HuH-7.5 (cell line): ENCODE measurements at regions not wholly inside any gene's neighbourhood (a gene's known extent, or its start where the extent isn't known, plus 50 kb on each side); places are given as distances from the start of the nearest gene placed in this dataset.
"Not testable (repeated sequence)": the region's sequence is repeated elsewhere in the genome, so short reads cannot be mapped to it uniquely, and the experiment has no call there.

Source experiments
- DNase-seq: peaks from one replicate; pipeline ENCODE4 v3.0.0; 2011; ENCODE audit warnings: low spot score

DNA sequence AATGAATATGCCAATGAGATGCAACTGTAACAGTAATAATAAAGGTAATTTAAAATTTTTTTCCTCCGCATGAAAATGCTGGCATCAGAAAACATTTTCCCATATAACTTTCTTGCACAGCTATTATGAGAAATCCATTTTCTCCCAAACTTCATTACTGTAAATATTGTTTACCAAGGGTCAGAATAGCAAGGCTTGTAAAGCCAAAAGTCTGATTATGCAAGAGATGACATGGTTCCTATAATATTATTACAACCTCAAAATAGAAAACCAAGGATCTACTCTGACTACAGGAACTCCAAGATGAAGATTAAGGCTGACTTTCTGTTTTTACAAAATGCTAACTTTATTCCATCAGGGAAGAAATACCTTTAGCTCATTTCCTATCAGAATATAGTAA is 162.7 kb upstream of the CDK1 start:
- DNase-seq, result no peak

DNA sequence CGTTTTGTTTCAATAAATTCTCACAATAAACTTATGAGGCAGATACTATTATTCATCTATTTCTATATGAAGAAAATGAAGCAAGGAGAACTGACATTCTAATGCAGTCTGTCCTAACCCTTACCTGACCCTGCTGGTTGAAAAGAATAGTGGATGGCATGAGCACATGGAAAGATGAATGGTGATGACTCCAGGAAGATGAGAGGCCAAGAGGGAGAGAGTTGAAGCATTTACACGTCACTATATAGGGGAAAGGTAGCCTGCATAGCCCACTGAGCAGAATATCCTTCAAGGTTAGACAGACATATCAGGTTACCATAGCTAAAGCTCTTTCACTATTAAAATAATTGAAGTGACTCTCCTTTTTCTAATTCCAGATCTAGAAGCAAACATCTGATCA is 163.9 kb upstream of the CDK1 start:
- no peak for DNase-seq

DNA sequence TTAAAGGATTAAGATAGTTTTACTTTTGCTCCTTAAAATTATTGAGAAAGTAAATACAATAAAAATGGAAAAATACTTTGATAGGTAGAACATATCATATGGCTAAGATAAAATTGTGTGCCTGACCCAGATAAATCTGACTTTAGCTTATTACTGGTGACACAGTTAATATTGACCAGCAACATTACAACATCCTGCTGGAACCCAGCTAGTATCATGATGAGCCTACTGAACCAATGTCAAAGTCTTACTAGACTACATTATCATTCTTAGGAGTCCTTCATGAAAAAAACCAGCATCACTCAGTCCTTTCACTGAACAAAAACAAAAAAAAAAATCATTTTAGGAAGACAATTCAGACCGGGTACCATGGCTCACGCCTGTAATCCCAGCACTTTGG is 164.8 kb upstream of the CDK1 start:
- no peak for DNase-seq

DNA sequence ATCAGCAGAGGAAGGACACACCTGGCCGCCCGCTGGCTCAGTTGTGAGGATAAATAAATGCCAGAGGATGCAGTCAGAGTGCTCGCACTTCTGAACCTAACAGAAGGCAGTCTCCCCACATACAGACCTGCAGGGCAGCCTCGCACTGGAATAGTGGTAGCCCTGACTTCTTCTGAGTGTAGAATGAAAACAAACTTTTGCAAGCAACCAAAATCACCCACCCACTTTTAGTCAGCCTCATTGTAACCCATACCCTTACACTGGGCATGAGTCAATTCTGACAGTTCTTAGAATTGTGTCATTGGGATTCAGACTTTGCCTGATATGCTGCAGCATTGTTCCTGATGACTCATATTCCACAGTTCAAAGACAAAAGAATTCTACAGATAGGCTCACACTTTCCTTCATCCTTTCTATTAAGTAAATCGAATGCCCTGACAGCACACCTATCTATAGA is 167.0 kb upstream of the CDK1 start:
- DNase-seq, result no peak

DNA sequence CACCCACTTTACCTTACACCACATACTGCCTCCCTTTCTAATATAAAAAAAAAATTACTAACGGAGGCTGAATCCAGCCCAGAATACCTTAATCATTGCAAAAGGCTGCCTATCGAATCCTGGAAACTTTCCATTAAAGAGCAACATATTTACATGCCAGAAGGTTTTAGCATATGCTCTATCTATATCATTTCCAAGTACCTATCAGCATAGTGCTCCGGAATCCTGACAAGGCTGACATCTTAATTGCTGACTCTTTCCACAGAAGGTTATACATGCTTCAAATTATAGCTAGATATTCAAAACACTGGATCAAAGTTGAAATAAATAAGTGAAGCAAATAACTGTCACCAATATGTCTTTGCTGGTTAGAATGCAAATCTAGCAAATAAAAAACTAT is 170.9 kb upstream of the CDK1 start:
- no peak for DNase-seq

DNA sequence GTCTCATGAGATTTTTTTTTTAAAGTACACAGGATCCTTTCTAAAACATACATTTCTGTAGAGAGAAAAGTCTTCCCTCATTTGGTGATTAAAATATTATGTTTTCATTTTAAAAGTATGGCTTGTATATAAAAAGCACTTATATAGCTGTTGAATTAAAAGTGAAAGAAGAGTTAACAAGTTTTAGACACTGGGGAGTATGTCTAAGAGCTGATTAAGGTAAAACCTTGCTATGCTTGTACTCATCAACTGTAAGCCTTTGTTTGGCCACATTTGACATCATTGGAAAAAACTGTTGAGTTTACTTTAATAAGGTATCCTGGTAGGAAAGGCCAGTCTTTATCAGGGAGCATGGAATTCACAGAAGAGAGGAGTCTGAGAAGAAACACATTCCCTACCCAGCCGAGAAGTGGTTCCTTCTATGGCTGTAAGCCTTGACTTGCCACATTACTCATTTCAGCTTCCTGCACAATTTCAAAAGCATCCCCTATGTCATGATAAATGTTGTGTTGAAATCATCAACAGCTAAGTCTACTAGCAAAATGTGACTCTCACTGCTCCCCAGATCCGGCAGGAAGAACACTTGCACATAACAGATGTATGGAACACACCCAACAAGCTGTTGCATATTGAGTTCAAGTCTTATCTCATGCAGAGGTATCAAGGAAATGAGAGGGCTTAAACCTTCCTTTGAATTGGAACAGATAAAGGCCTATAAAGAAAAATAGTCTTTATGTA is 171.8 kb upstream of the CDK1 start:
- DNase-seq, result no peak

DNA sequence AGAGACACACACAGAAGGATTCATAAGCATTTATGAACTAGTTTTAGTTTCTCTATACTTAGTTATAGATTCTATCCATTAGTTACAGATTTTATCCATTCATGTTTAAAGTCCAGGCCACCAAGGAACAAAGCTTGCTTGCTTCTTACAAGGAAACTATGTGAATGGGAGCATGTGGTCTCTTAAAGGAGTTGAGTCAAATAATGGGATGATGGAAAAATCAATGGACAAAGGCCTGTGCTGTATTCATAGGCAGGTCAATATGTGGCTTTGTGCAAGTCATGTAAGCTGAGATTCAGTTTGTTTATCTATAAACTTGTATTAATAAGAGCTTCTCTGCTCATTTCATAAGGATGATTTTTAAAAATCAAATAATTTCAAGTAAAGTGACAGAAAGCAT is 172.8 kb upstream of the CDK1 start:
- DNase-seq, result no peak

DNA sequence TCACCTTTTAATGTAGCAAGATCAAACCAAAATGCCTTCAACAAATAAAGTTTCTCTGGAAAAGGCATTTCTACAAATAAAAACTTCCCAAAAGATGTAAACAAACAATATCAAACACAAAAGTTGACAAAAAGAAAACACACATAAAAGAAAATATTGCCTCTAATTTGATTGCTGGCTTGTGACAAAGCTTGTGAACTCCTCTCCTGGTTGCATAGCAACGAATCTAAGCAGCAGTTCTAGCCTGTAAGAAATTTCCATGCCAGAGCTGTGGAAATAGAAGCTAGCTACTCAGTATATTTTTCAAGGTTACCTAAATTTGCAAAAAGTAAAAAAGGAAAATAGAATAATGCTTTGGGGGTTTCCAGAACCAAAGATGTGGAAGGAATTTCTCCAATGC is 173.9 kb upstream of the CDK1 start:
- DNase-seq, result no peak

DNA sequence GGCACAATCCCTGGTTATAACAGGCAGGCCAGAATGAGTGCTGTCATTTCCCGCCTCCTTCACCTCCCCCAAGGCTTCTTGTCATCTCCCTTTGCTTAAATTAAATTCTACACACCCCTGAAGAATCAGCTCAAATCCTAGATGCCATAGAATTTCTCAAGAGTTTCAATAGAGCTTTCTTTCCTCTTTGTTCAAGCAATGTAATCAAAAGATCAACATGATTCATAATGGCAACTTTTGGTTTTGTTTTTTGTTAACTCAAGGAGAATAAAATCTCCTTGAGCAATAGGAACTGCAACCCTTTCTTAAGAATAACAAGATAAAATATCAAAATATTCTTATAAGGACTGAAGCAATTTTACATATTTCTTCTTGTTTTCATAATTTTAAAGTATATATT is 180.8 kb upstream of the CDK1 start:
- DNase-seq, result no peak

DNA sequence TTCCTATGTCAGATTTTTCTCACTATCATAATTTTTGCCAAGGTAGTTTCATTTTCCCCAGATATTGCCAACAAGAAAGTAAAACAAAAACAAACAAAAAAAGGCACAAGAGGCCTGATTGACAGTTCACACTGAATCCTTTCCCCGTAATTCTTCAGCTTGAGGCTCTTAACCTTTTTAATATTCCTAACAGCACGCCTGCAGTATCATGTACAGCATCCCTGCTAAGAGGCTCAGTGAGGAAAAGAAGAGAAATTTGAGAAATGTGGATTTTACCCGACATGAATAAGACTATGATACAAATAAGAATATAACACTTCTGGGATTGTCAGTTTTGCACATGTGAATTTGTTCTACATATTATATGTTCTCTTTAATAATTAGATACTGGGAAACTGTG is 182.4 kb upstream of the CDK1 start:
- DNase-seq, result no peak

DNA sequence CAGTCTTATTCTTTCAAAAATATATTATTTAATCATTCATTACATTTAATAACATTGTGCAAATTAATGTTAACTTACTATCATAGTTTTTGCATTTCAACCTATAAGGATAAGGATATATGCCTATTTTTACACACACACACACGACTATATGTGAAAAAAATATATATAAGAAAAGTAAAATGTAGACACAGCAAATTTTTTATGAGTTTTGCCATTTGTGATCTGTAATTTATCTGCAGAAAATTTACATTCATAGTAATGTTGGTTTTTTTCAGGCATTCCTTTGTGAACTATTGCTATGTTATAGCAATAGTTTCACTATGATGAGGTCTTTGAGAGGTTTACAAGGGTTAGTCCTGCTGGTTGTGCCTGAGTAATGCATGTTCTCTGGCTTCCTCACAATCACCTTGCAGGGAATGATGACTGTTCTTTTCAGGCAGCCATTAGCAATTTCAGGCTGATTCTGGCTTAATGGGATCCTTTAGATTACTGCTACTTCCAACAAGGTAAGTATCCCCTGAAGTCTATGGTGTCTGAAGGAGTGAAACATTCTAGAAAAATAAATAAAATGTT is 183.7 kb upstream of the CDK1 start:
- DNase-seq, result peak; percentile 5

DNA sequence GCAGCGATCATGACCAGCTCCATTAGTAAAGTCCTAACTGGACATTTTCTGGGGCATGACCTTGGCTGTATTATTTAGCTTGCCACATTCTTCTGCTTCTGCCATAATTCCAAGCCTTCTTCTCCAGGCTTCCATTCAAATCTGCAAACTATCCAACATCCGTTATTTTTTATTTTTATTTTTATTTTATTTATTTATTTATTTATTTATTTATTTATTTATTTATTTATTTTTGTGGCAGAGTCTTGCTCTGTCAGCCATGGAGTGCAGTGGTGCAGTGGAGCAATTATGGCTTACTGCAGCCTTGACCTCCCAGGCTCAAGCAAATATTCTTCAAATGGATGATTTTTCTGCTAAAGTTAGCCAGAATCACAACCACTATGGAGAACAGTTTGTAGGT is 187.2 kb upstream of the CDK1 start:
- no peak for DNase-seq

DNA sequence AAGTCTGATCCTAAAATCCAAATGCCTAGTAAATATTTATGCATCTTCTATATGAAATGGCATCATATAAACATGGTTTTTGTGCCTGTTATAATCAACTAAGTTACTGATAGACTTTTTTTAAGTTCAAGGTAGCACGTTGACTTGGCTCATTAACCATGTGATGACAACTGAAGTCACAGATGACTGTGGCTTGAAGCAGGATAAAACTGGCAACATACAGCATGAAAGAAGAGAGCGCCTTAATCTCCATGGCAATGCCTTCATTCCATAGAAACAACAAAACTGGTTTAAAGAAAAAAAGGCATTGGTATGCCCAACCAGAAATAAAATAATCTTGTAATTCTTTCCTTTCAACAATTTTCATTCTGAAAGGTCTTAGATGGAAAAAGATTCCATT is 188.9 kb upstream of the CDK1 start:
- DNase-seq, result no peak

DNA sequence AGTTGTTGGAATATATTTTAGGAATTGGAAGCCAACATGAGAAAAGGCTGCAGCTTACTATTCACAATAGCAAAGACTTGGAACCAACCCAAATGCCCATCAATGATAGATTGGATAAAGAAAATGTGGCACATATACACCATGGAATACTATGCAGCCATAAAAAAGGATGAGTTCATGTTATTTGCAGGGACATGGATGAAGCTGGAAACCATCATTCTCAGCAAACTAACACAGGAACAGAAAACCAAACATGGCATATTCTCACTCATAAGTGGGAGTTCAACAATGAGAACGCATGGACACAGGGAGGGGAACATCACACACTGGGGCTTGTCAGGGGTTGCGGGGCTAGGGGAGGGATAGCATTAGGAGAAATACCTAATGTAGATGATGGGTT is 192.1 kb upstream of the ANK3 start:
- not testable (repeated sequence) for DNase-seq

DNA sequence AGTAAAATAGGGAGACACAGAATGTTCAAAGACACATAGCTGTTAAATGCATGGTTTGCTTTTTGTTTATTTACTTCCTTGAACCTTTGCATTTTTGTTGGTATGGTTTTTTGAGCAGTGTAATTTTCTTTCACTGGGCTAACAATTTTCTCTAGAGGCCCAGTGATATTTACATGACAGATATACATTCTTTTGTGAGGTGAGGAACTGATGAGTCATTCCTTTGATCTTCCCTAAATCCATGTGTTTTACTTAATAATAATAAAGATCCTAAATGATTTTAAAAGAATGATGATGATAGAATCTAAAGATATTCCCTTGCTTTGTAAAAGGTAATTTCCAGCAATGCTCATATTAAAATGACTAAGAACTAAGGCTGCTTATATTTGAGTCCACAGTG is 188.5 kb upstream of the ANK3 start:
- no peak for DNase-seq

DNA sequence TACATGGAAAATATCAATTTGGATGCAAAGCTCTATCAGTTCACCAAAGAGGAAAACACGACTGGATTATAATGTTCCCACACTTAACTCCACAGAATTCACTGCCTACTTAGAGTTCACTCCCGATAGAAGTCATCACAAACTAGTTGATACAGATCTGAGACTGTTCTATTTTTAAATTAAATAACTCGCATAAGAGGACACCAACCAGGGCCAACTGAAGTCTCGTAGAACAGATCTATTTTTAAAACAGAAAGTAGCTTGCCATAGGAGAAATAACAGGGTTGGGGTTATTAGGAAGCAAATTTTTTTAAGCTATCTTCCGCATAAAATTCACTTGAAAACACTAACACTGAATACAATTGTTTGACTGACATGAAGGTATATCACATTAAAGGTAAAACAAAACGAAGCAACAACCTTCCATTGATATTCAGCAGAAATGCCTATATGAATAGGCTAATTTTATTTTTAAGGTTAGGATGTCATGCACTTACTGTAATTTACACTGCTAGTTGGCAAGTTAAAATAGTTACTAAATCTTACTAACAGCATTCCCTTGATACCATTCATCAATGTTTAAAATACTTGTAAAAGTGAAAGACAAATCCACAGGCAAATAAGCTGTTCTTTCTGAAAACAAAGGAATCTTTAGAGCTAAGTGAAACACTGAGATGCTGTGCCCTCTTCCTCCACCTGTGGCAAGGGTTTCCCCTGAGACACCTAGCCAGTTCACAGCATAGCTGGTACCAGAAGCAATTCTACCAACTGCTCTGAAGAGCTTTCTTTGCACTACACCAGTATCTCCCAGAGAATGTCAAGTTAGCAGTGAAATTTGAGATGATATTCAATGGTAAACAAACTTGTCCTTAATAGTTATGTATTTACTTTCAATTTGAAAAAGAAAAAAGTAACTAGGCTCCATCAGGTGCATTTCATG is 186.7 kb upstream of the ANK3 start:
- no peak for DNase-seq

DNA sequence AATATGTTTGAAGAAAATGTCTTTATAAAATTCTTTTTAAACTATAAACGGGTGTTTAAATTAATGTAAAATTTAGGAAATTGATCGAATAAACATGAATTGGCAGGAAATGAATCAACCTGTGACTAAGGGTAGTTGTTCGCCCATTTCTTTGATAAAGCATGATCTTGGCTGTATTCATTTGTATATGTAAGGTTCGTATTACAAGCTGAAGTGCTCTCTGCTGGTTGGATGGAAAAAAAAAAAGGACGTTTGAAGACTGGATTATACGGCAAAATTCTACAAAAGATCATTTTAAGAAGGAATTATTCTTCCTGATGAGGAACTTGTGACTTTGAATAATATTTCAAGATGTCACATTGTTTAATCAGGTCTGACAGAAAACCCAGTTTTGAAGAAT is 185.4 kb upstream of the ANK3 start:
- no peak for DNase-seq

DNA sequence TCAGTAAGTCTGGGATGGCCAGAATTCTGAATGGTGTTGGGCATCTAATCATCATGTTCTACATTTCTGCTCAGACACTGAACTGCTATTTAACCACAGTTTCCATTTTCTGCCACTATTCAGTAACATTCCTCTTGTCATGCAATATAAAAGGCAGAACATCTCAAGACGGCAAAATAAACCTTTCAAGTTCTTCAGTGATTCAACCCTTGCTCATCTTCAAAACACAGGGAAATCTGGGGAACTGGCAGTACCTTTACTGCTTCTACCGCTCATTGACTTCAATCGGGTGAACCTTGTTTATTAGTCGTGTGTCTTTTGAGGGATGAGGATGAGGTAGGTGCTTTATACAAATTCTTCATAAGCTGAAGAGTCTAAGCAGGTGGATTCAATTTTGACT is 184.7 kb upstream of the ANK3 start:
- no peak for DNase-seq

DNA sequence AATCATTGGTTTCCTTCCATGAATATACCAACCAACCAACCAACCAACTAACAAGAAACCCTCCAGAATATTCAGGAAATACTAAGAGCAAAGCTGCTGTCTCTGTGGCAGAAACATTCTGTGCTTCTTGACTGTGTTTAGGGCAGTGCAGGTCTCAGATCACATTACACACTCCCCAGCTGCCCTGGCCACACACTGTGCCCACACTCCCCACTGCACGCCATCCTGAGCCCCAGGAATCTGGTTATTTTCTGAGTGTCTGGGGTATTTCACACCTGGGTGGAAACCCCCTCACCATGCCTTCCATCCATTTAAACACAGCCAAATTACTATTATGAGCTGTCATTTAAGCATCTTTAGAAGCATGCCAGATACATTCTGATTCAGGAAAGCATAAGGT is 183.7 kb upstream of the ANK3 start:
- DNase-seq, result no peak

DNA sequence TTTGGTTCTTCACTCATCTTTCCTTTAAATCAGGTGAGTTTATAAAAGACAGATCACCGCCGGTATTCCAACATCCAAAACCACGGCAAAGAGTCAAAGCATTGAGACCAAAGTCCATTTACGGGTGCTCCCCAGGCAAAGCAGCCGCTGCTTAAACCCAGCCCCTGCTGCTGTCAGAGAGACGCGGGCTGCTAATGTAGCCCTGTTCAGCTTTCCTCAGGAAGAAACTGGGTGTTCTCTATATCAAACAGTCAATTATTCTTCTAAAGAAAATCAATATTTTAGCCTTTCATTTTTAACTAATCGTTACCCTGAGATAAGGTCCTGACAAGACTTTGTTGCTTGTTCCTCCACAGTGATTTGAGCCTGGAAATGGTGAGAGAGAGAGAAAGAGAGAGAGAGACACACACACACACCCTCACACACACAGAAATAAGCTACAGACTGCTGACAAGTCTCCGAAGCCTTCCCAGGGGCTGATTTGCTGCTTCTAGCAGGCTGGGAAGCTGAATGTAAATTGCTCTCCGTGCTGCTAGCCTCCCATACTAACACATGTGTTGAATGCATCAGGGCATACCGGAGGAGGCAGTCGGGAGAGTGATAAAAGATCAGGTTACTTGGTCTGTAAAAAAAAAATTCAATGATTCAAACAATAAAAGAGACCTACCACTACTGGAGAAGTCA is 183.0 kb upstream of the ANK3 start:
- peak; percentile 6 for DNase-seq

DNA sequence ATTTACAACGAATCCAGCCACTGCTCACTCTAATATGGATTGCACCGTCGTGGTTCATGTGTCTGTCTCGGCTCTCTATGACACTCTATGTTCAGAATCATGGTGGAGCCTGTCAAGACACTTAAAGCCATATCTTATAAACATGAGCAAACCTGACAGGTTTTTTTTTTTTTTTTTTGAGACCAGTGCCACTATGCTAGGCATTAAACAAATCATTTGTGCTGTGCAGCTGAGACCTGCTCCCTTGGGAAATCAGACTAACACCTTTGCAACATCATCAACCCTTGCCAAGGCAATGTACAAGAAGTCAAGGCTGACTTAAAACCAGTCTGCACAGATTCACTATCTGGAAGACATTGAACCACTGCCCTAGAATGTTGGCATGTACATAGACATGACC is 181.2 kb upstream of the ANK3 start:
- no peak for DNase-seq

DNA sequence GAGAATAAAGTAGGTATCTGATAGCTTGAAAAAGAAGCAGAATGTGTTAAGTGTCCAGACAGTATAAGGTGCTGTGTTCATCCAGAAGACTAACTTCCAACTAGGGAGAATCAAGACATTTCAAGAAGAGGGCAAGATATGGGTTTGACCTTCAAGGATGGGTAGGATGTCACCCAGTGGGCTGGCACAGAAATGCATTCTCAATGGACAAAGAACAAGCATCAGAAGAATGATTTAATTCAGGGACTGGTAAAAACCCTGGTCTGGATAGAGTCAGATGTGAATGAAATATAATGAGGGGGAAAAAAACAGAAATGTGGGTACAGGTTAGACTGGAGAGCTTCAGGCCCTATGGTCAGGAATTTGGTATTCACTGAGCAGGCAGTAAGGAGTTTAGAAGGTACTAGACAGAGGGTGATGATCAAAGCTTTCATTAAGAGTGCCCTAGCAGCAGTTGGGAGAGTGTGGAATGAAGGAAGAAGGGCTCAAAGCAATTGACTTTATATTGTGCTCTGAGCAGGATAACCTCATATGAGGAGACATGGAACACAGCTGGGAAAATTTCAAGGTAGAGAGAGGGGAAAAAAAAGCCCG is 180.7 kb upstream of the ANK3 start:
- DNase-seq, result no peak
